ENCODE measurements at regions not wholly inside any gene's neighbourhood (a gene's known extent, or its start where the extent isn't known, plus 50 kb on each side); places are given as distances from the start of the nearest gene placed in this dataset.

GRCh38 chr11:101706541-101706940, 122.7 kb upstream of the TRPC6 start:
- TF ChIP-seq POLR2A (IDR thresholded peaks at IDR 0.05; ENCODE audit: low read depth, low read length) (no peak), MAX (IDR thresholded peaks at IDR 0.05; ENCODE audit: insufficient read depth, insufficient read length) (no peak), CTCF (IDR thresholded peaks at IDR 0.05; ENCODE audit: extremely low read depth in 1 of 2, insufficient read depth in 1 of 2, low read depth in 1 of 2, low read length in 2 of 2) (no peak), EZH2 (IDR thresholded peaks at IDR 0.05; ENCODE audit: borderline replicate concordance, low read depth, low read length, severe bottlenecking) (no peak), GATA2 (IDR thresholded peaks at IDR 0.05; ENCODE audit: insufficient read depth, insufficient read length, low read depth, low read length) (no peak), JUN (IDR thresholded peaks at IDR 0.05; ENCODE audit: borderline replicate concordance, insufficient read depth, insufficient read length, low read depth) (no peak), POLR2AphosphoS5 (IDR thresholded peaks at IDR 0.05; ENCODE audit: insufficient read depth, low read depth, low read length) (no peak)

Data from endothelial cell of umbilical vein (primary cell).